Retinal pigment epithelial cell (primary cell): ENCODE measurements at regions not wholly inside any gene's neighbourhood (a gene's known extent, or its start where the extent isn't known, plus 50 kb on each side); places are given as distances from the start of the nearest gene placed in this dataset.

Experiments
- DNase-seq: peaks from one replicate; pipeline ENCODE4 v3.0.0-alpha.2; 2010; ENCODE audit warnings: low read depth
- H3K4me3 ChIP-seq: 2 replicates; pipeline ENCODE4 v1.5.1; 2011; ENCODE audit warnings: mild to moderate bottlenecking, low read length, control low read depth, moderate library complexity
- CTCF ChIP-seq: conservative IDR thresholded peaks from 2 replicates; pipeline ENCODE4 v1.5.1; 2011; ENCODE audit warnings: low read depth, low read length, control low read depth, inconsistent platforms

DNA sequence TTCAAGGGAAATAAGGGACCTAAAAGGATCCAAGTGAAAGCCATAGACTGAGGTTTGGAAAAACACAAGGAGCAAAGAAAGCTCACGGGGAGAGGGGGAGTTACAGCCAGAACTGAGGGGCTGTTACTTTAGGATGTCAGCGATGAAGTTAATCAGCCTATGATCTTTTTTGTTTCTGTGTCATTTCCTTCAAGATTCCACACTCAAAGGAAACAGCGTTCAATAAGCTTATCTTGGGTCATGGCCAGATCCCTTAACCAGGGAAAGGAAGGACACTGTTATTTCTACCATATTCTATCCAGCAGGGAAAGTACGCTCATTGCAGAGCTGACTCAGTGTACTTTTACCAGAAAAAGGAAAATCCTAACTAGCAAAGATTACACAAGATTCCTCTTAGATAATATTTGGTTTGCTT lies 132.8 kb downstream of the PFDN4 start:
- H3K4me3 ChIP-seq = no peak overlapping the region
- no peak for TF ChIP-seq CTCF
- DNase-seq = no peak

- no peak for DNase-seq
- no peak overlapping the region for H3K4me3 ChIP-seq
- no peak for TF ChIP-seq CTCF
These were observed 133.0 kb upstream of the DOK5 start for GRCh38 chr20:54342258-54342920.

DNA sequence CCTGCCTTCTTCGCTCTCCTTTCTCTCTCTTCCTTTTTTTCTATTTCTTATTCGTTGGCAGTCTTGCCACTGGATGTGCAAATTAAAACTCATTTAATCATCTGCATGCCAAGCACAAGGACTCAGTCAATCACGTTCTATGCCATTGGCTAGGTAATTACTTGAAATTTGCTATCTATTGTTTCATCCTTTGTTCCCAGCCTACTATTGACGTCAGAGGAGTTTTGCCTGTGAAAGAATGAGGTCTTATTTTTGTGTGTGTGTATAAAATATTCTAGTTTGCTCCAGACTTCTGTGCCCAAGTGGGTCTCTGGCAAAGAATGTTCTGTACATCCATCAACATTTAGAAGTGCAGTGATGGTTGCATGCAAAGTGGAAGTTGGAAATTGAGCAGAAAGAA lies 132.3 kb upstream of the DOK5 start:
- DNase-seq = no peak
- no peak overlapping the region for H3K4me3 ChIP-seq
- TF ChIP-seq CTCF = no peak

- H3K4me3 ChIP-seq = no peak overlapping the region
- no peak for TF ChIP-seq CTCF
- DNase-seq = no peak
These were observed 131.8 kb upstream of the DOK5 start for GRCh38 chr20:54343634-54344033.

DNA sequence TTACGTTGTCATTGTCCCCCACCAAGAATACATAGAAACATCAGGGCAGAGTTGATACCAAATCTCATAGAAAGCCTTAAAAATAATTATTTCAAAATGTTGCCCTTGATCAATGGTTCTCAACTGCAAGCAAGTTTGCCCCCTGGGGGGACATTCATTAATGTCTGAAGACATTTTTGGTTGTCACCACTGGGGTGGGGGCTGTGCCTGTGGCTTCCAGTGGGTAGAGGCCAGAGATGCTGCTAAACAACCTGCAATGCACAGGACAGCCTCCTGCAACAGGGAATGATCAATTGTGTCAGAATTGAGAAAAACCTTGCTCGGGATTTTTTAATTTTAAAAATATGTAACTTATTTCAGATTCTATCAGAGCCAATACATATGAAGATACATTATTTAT lies 130.6 kb upstream of the DOK5 start:
- no peak for TF ChIP-seq CTCF
- no peak for DNase-seq
- H3K4me3 ChIP-seq = no peak overlapping the region

GRCh38 chr20:54345301-54345724 lies 130.1 kb upstream of the DOK5 start:
- TF ChIP-seq CTCF = no peak
- peak; percentile 84 for DNase-seq
- no peak overlapping the region for H3K4me3 ChIP-seq

- TF ChIP-seq CTCF = no peak
- no peak overlapping the region for H3K4me3 ChIP-seq
- no peak for DNase-seq
These were observed 129.6 kb upstream of the DOK5 start for GRCh38 chr20:54345821-54346220.
